Fibroblast of skin of left biceps (primary cell): ENCODE measurements at regions not wholly inside any gene's neighbourhood (a gene's known extent, or its start where the extent isn't known, plus 50 kb on each side); places are given as distances from the start of the nearest gene placed in this dataset.
A peak's percentile ranks its signal among the peaks of the same experiment; 100 is the strongest.

Experiments used
- DNase-seq, 2 experiments: peaks; one replicate each; pipeline ENCODE4 v3.0.0-alpha.2; 2013; ENCODE audit warnings: low read depth in 2 of 2

GRCh38 chr6:129967427-129967826, 51.0 kb upstream of the L3MBTL3 start:
- no peak for DNase-seq

DNA sequence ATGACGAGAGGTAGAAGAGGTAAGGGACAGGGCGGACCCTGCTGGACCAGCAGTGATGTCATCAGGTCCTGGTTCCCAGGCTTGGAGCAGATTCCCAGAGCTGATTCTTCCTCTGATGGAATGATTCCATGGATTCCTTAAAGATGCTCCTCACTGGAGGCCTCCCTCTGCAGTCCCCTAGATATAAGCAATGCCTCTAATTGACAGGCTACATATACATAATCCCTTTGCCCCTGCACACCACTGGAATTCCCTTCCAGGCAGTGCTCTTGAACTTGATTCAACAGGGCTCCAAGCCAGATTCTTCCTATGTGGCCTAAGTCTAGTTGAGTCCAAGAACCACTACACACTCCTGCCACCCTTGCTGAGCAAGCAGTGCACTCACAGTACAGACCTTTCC, 52.3 kb upstream of the L3MBTL3 start:
- no peak for DNase-seq

- DNase-seq: no peak
These were observed 53.3 kb upstream of the L3MBTL3 start for GRCh38 chr6:129965096-129965495.

GRCh38 chr6:129959358-129959930, 58.9 kb upstream of the L3MBTL3 start:
- DNase-seq: no peak

DNA sequence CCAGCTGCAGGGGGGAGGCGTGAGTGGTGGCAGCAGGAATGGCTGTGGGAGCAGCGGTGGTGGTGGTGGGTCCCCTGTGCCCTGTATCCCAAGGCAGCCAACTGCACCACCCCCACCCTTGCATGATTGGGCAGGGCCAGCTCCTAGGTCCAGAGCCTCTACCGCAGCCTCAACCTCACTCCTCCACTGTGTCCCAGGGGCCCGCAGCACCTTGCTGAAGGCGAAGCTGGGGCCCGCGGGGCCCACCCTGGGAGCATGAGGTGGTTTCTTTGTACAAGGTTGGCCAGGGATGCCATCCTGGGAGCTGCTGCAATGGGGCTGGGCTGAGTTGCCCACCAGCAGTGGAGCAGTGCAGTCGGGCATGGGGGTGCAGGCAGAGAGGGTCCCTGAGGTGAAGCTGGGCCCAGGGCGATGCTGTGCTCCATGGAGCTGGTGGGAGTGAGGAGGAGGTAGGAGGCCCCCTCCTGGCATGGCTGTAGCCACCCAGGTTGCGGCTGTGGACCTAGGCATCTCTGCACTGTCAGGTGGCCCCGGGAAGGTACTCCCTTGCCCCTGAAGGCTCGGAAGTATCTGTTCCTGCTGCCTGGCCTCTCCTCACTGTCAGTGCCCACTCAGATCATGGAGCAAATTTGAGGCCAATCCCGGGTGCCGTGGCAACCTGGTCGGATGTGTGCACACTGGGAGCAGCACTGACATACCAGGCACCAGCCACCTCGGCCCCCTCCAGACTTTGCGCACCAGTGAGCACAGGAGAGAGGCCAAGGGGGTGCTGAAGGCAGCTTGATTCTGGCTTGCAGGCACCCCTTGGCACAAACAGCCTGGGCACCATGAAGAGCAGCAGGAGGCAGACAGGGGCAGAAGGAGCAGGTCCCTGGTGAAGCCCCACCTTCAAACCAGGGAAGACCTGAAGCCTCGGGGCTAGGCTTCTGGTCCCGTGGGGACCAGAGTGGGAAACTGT, 60.2 kb upstream of the L3MBTL3 start:
- DNase-seq: no peak

- DNase-seq: no peak
These were observed 62.8 kb upstream of the L3MBTL3 start for GRCh38 chr6:129955584-129955983.

GRCh38 chr6:129954749-129955431, 63.5 kb upstream of the L3MBTL3 start:
- DNase-seq: no peak

DNA sequence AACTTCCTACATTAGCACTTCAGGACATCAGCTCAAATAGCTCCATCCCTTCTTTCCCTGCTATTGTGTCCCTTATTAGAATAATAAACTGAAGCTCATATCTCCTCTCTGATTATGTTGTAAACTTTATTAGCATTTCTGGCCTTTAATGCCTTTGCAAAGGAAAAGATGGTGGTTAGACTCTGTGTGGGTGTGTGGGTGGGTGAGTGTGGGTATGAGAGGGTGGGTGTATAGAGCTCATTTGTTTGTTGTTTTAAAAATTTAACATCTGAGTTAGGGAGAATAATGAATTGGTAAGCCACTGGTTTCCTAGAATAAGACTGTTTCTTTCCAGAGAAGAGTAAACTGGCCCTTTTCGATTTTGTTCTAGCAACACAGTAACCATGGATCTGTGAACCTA, 70.6 kb upstream of the L3MBTL3 start:
- no peak for DNase-seq

DNA sequence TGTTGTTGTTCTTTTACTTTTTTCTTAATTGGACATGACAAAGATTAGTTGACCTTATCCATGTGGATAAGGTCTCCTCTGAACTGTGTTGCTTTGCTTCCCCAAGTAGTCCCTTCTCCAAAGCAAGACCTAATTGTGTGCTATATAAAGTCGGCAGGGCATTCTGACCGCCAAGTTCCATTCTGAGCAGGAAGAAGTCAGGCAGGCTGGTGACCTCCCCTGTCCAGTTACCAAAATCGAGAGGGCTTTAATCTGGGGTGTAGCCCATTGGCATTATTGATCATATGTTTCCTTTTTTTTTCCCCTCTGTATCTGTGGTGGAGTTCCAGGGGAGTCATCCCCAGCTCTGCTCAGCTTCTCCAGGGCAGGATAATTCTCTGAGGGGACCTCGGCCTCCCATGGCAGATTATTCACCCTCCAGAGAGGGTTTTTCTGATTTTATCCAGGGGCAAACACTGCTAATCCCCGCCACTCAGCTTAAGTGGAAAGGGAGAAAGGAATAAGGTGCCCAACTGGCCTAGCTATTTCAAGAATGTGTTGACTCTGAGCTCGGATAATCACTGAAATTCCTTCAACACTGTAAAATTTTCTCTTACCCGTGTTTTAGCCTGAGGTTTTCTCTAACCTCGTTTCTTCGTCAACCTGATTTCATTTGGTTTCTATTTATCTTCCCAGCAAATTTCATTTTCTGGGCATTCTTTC, 71.8 kb upstream of the L3MBTL3 start:
- DNase-seq: no peak

- DNase-seq: no peak
These were observed 74.6 kb upstream of the L3MBTL3 start for GRCh38 chr6:129943637-129944271.

GRCh38 chr6:129940454-129941195, 77.8 kb upstream of the L3MBTL3 start:
- no peak for DNase-seq

GRCh38 chr6:129938249-129939020, 77.3 kb upstream of the TMEM244 start:
- DNase-seq: no peak

DNA sequence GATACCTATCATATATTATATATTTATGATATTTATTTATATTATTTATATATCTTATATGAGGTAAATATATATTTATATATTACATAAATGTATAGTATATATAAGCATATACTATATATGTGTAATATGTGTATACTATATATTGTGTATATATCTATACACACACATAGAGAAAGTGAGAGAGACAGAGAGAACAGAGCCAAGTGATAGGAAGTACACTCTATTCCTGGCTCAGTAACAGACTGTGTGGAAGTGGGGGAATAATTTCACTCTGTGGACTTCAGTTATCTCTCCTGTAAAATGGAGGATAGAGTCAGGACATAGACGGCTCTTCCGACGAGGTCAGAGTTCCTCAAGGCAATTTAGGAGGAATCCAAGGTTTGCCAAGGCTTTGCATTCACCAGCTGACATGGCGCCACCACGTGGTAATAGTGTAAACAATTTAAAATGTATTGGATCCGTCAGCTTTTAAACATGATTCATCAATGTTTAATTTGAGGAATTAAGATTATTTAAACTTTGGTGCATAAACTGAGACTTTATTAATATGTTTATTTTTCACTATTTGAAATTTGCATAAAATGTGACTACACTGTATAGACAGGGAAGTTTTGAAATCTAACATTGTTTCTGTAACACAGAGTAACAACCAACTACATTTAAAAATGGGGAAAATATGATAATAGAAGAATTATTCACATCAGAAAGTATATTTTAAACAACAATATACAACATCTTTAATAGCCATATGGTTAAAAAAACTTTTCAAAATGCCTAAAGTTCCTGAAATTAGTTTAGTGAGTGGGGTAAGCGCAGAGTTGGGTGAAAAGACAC, 75.4 kb upstream of the TMEM244 start:
- peak; percentile 32 to 35 for DNase-seq

DNA sequence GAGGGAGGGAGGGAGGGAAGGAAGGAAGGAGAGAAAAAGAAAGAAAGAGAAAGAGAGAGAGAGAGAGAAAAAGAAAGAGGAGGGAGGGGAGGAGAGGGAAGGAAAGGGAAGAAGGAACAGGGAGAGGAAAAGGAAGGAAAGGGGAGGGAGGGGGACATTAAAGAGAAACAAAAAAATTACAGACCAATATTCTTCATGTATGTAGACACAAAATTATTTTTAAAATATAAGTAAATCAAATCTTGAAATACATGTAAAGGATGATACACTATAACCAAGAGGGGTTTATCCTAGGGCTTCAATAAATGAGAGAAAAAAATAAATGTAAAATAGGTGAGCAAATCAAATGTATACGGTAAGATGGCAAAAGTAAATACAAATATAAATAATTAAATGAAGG, 71.2 kb upstream of the TMEM244 start:
- DNase-seq: no peak

GRCh38 chr6:129929433-129929832, 68.3 kb upstream of the TMEM244 start:
- DNase-seq: peak; percentile 45 to 52

GRCh38 chr6:129923530-129924250, 62.6 kb upstream of the TMEM244 start:
- DNase-seq: peak in 1 of 2 experiments; percentile 4

GRCh38 chr6:129921169-129921817, 60.2 kb upstream of the TMEM244 start:
- DNase-seq: no peak
